Fibroblast of lung (primary cell): ENCODE measurements at regions not wholly inside any gene's neighbourhood (a gene's known extent, or its start where the extent isn't known, plus 50 kb on each side); places are given as distances from the start of the nearest gene placed in this dataset.
"Not testable (repeated sequence)": the region's sequence is repeated elsewhere in the genome, so short reads cannot be mapped to it uniquely, and the experiment has no call there.

Experiments
- CTCF ChIP-seq, 2 donors: IDR thresholded peaks in 1 of 2; conservative IDR thresholded peaks in 1 of 2; 1 replicate in 1 of 2; 2 replicates in 1 of 2; pipeline ENCODE4 v1.5.1; 2011 to 2012; ENCODE audit warnings: low read length in 2 of 2, control low read depth in 1 of 2, inconsistent platforms in 1 of 2, low read depth in 1 of 2, mild to moderate bottlenecking in 1 of 2
- EZH2 ChIP-seq: IDR thresholded peaks from 2 replicates; pipeline ENCODE4 v1.5.1; 2012; ENCODE audit warnings: low read length, control low read depth, mild to moderate bottlenecking; ENCODE audit errors: missing control alignments

GRCh38 chr6:165127743-165128142 is 181.7 kb downstream of the C6orf118 start:
- not testable (repeated sequence) for TF ChIP-seq EZH2; CTCF (conservative IDR thresholded peaks at IDR 0.05 in 1 of 2, IDR thresholded peaks at IDR 0.05 in 1 of 2; ENCODE audit: low read depth in 1 of 2, low read length in 2 of 2)
